KMS-11 (cell line): ENCODE measurements at regions not wholly inside any gene's neighbourhood (a gene's known extent, or its start where the extent isn't known, plus 50 kb on each side); places are given as distances from the start of the nearest gene placed in this dataset.

Experiments
- H2AFZ ChIP-seq: fragments of 200-600 bp; sonication (generic); 2 replicates; pipeline ENCODE4 v1.6.1; 2016; ENCODE audit warnings: antibody characterized with exemption, mixed run types, low read depth
- H3K27ac ChIP-seq: fragments of 200-600 bp; sonication (generic); 2 replicates; pipeline ENCODE4 v1.6.1; 2016; ENCODE audit warnings: mild to moderate bottlenecking, mixed run types
- H3K27me3 ChIP-seq: fragments of 200-600 bp; sonication (generic); 2 replicates; pipeline ENCODE4 v1.6.1; 2017; ENCODE audit warnings: mild to moderate bottlenecking, low read depth, mixed run types, moderate library complexity; ENCODE audit not compliant: insufficient read depth
- H3K36me3 ChIP-seq: fragments of 200-600 bp; sonication (generic); 2 replicates; pipeline ENCODE4 v1.6.1; 2017; ENCODE audit warnings: mild to moderate bottlenecking, mixed run types; ENCODE audit not compliant: insufficient read depth
- H3K4me1 ChIP-seq: fragments of 200-600 bp; sonication (generic); 2 replicates; pipeline ENCODE4 v1.6.1; 2016; ENCODE audit warnings: mild to moderate bottlenecking, low read depth, mixed run types; ENCODE audit not compliant: poor library complexity, severe bottlenecking
- H3K4me2 ChIP-seq: fragments of 200-600 bp; sonication (generic); 2 replicates; pipeline ENCODE4 v1.7.0; 2016; ENCODE audit warnings: mild to moderate bottlenecking, mixed run types
- H3K4me3 ChIP-seq: fragments of 200-600 bp; sonication (generic); IDR thresholded peaks from 2 replicates; pipeline ENCODE4 v1.6.1; 2017; ENCODE audit warnings: low read depth, low read length, mixed read lengths; ENCODE audit not compliant: insufficient read depth
- H3K79me2 ChIP-seq: fragments of 200-600 bp; sonication (generic); 2 replicates; pipeline ENCODE4 v1.6.1; 2016; ENCODE audit warnings: low read depth, mixed run types; ENCODE audit not compliant: insufficient read depth
- H3K9ac ChIP-seq: fragments of 200-600 bp; sonication (generic); 2 replicates; pipeline ENCODE4 v1.6.1; 2016; ENCODE audit warnings: mild to moderate bottlenecking, mixed run types
- H4K20me1 ChIP-seq: fragments of 200-600 bp; sonication (generic); 2 replicates; pipeline ENCODE4 v1.6.1; 2016; ENCODE audit warnings: mild to moderate bottlenecking, mixed run types; ENCODE audit not compliant: insufficient read depth
- CTCF ChIP-seq: fragments of 200-600 bp; sonication (generic); conservative IDR thresholded peaks from 2 replicates; pipeline ENCODE4 v1.6.1; 2017; ENCODE audit warnings: low read depth, mild to moderate bottlenecking, antibody characterized with exemption, low read length, moderate library complexity, mixed read lengths

- TF ChIP-seq CTCF: no peak
- no peaks in the 10 kb centered on the region for H3K4me1 ChIP-seq
- H3K9ac ChIP-seq: no peak overlapping the region
- no peaks in the 10 kb centered on the region for H3K79me2 ChIP-seq
- H3K36me3 ChIP-seq: no peaks in the 10 kb centered on the region
- no peaks in the 10 kb centered on the region for H4K20me1 ChIP-seq
- H3K27ac ChIP-seq: no peak overlapping the region
- no peaks in the 10 kb centered on the region for H3K27me3 ChIP-seq
- no peak overlapping the region for H3K4me3 ChIP-seq
- H2AFZ ChIP-seq: no peak overlapping the region
- no peak overlapping the region for H3K4me2 ChIP-seq
Measured at GRCh38 chr15:72935521-72935920, 116.7 kb upstream of the NEO1 start.

- Histone ChIP-seq H4K20me1 (no peaks in the 10 kb centered on the region), H3K4me3 (no peak overlapping the region), H3K4me2 (no peak overlapping the region), H3K4me1 (no peaks in the 10 kb centered on the region), H2AFZ (no peak overlapping the region), H3K27ac (no peak overlapping the region), H3K27me3 (no peaks in the 10 kb centered on the region), H3K9ac (no peak overlapping the region), H3K79me2 (no peaks in the 10 kb centered on the region), H3K36me3 (no peaks in the 10 kb centered on the region)
- no peak for TF ChIP-seq CTCF
Measured at GRCh38 chr15:72934921-72935320, 117.3 kb upstream of the NEO1 start.

- no peaks in the 10 kb centered on the region for H3K36me3 ChIP-seq
- H3K27ac ChIP-seq: no peak overlapping the region
- H3K79me2 ChIP-seq: no peaks in the 10 kb centered on the region
- no peak overlapping the region for H3K4me2 ChIP-seq
- H3K27me3 ChIP-seq: no peaks in the 10 kb centered on the region
- no peak overlapping the region for H2AFZ ChIP-seq
- H3K4me1 ChIP-seq: no peaks in the 10 kb centered on the region
- no peak for TF ChIP-seq CTCF
- H3K9ac ChIP-seq: no peak overlapping the region
- no peak overlapping the region for H3K4me3 ChIP-seq
- no peaks in the 10 kb centered on the region for H4K20me1 ChIP-seq
Measured at GRCh38 chr15:72933976-72934375, 118.3 kb upstream of the NEO1 start.

- H3K9ac ChIP-seq: no peak overlapping the region
- H3K27me3 ChIP-seq: no peaks in the 10 kb centered on the region
- H2AFZ ChIP-seq: no peak overlapping the region
- no peaks in the 10 kb centered on the region for H3K4me1 ChIP-seq
- H3K79me2 ChIP-seq: no peaks in the 10 kb centered on the region
- TF ChIP-seq CTCF: no peak
- no peaks in the 10 kb centered on the region for H3K36me3 ChIP-seq
- no peak overlapping the region for H3K4me3 ChIP-seq
- no peak overlapping the region for H3K27ac ChIP-seq
- no peak overlapping the region for H3K4me2 ChIP-seq
- no peaks in the 10 kb centered on the region for H4K20me1 ChIP-seq
Measured at GRCh38 chr15:72932472-72932871, 119.8 kb upstream of the NEO1 start.

- H3K79me2 ChIP-seq: no peaks in the 10 kb centered on the region
- no peaks in the 10 kb centered on the region for H3K4me1 ChIP-seq
- H3K27ac ChIP-seq: no peak overlapping the region
- no peaks in the 10 kb centered on the region for H3K36me3 ChIP-seq
- no peak overlapping the region for H3K4me2 ChIP-seq
- H3K27me3 ChIP-seq: no peaks in the 10 kb centered on the region
- H4K20me1 ChIP-seq: no peaks in the 10 kb centered on the region
- H3K4me3 ChIP-seq: no peak overlapping the region
- no peak overlapping the region for H3K9ac ChIP-seq
- H2AFZ ChIP-seq: no peak overlapping the region
- TF ChIP-seq CTCF: no peak
Measured at GRCh38 chr15:72927451-72927850, 124.8 kb upstream of the NEO1 start.
